H9 (cell line): ENCODE measurements at regions not wholly inside any gene's neighbourhood (a gene's known extent, or its start where the extent isn't known, plus 50 kb on each side); places are given as distances from the start of the nearest gene placed in this dataset.

Experiments
- DNase-seq: peaks from one replicate; pipeline ENCODE4 v3.0.0-alpha.2; 2017
- H2AFZ ChIP-seq: one replicate; pipeline ENCODE4 v1.6.1; 2013; ENCODE audit warnings: mild to moderate bottlenecking, low read length, control low read depth, moderate library complexity
- H2AK5ac ChIP-seq: 2 replicates; pipeline ENCODE4 v1.6.1; 2013; ENCODE audit warnings: low read length, control low read depth, mixed read lengths; ENCODE audit not compliant: insufficient read length
- H2BK120ac ChIP-seq: one replicate; pipeline ENCODE4 v1.6.1; 2013; ENCODE audit warnings: low read depth, mild to moderate bottlenecking, low read length, control low read depth, inconsistent platforms; ENCODE audit not compliant: poor library complexity, severe bottlenecking
- H2BK12ac ChIP-seq: 2 replicates; pipeline ENCODE4 v1.6.1; 2013; ENCODE audit warnings: low read length, control low read depth, mixed read lengths, low read depth; ENCODE audit not compliant: insufficient read length
- H2BK15ac ChIP-seq: 2 replicates; pipeline ENCODE4 v1.6.1; 2013; ENCODE audit warnings: low read depth, low read length, control low read depth
- H2BK20ac ChIP-seq: one replicate; pipeline ENCODE4 v1.6.1; 2013; ENCODE audit warnings: low read depth, mild to moderate bottlenecking, low read length, control low read depth, inconsistent platforms; ENCODE audit not compliant: poor library complexity, severe bottlenecking
- H2BK5ac ChIP-seq: 2 replicates; pipeline ENCODE4 v1.6.1; 2013; ENCODE audit warnings: low read length, control low read depth, mixed read lengths; ENCODE audit not compliant: insufficient read length
- H3K14ac ChIP-seq: 2 replicates; pipeline ENCODE4 v1.6.1; 2013; ENCODE audit warnings: low read length, control low read depth; ENCODE audit not compliant: insufficient read depth
- H3K18ac ChIP-seq: 2 replicates; pipeline ENCODE4 v1.6.1; 2013; ENCODE audit warnings: low read depth, mild to moderate bottlenecking, mixed read lengths, low read length, control low read depth; ENCODE audit not compliant: insufficient read length
- H3K23ac ChIP-seq: 2 replicates; pipeline ENCODE4 v1.6.1; 2013; ENCODE audit warnings: low read length, control low read depth, mixed read lengths, low read depth; ENCODE audit not compliant: insufficient read length
- H3K23me2 ChIP-seq: 2 replicates; pipeline ENCODE4 v1.6.1; 2013; ENCODE audit warnings: low read depth, mild to moderate bottlenecking, mixed read lengths, low read length, control low read depth; ENCODE audit not compliant: insufficient read length, poor library complexity, severe bottlenecking
- H3K27ac ChIP-seq: 2 replicates; pipeline ENCODE4 v1.5.1; 2013; ENCODE audit warnings: low read length, control low read depth, mixed read lengths, low read depth; ENCODE audit not compliant: insufficient read length
- H3K27me3 ChIP-seq: 2 replicates; pipeline ENCODE4 v1.6.1; 2013; ENCODE audit warnings: low read length, control low read depth, inconsistent platforms; ENCODE audit not compliant: insufficient read depth
- H3K4ac ChIP-seq: 2 replicates; pipeline ENCODE4 v1.6.1; 2013; ENCODE audit warnings: low read depth, mild to moderate bottlenecking, control low read depth, inconsistent platforms, low read length, moderate library complexity
- H3K4me1 ChIP-seq: 2 replicates; pipeline ENCODE4 v1.6.1; 2013; ENCODE audit warnings: low read length, control low read depth, inconsistent platforms; ENCODE audit not compliant: insufficient read depth
- H3K4me2 ChIP-seq: 2 replicates; pipeline ENCODE4 v1.6.1; 2013; ENCODE audit warnings: low read length, control low read depth, mixed read lengths; ENCODE audit not compliant: insufficient read length, insufficient read depth
- H3K56ac ChIP-seq: 2 replicates; pipeline ENCODE4 v1.6.1; 2013; ENCODE audit warnings: low read depth, mild to moderate bottlenecking, mixed read lengths, low read length, control low read depth; ENCODE audit not compliant: insufficient read length
- H3K79me1 ChIP-seq: 2 replicates; pipeline ENCODE4 v1.6.1; 2013; ENCODE audit warnings: low read depth, mild to moderate bottlenecking, moderate library complexity, low read length, control low read depth, inconsistent platforms; ENCODE audit not compliant: insufficient read depth, poor library complexity, severe bottlenecking
- H3K79me2 ChIP-seq: 2 replicates; pipeline ENCODE4 v1.6.1; 2013; ENCODE audit warnings: low read length, control low read depth, inconsistent platforms; ENCODE audit not compliant: insufficient read depth
- H3K9ac ChIP-seq: 2 replicates; pipeline ENCODE4 v1.6.1; 2013; ENCODE audit warnings: low read length, control low read depth, mixed read lengths; ENCODE audit not compliant: insufficient read length; ENCODE audit errors: extremely low read depth
- H3K9me3 ChIP-seq: one replicate; pipeline ENCODE4 v1.6.1; 2013; ENCODE audit warnings: low read depth, low read length, inconsistent platforms; ENCODE audit not compliant: control insufficient read depth
- H3T11ph ChIP-seq: one replicate; pipeline ENCODE4 v1.6.1; 2013; ENCODE audit warnings: mild to moderate bottlenecking, low read length, control low read depth, inconsistent platforms
- H4K20me1 ChIP-seq: one replicate; pipeline ENCODE4 v1.6.1; 2013; ENCODE audit not compliant: control insufficient read depth, insufficient read length, insufficient read depth
- H4K5ac ChIP-seq: 2 replicates; pipeline ENCODE4 v1.6.1; 2013; ENCODE audit warnings: low read depth, mild to moderate bottlenecking, mixed read lengths, low read length, control low read depth; ENCODE audit not compliant: insufficient read length
- H4K8ac ChIP-seq: replicated peaks from 2 replicates; pipeline ENCODE4 v1.6.1; 2013; ENCODE audit warnings: low read length, control low read depth, mixed read lengths, low read depth; ENCODE audit not compliant: insufficient read length
- H4K91ac ChIP-seq: 2 replicates; pipeline ENCODE4 v1.6.1; 2013; ENCODE audit warnings: low read depth, mild to moderate bottlenecking, moderate library complexity, mixed read lengths, low read length, control low read depth; ENCODE audit not compliant: insufficient read length
- H3K27ac Mint-ChIP-seq, 3 experiments: 2 replicates in 2 of 3; 3 replicates in 1 of 3; pipeline ENCODE4 v1.8.0; 2020 to 2021; ENCODE audit warnings: mixed read lengths in 3 of 3, mild to moderate bottlenecking in 1 of 3, moderate library complexity in 1 of 3
- H3K27me3 Mint-ChIP-seq: 2 replicates; pipeline ENCODE4 v1.8.0; 2021; ENCODE audit warnings: low read depth, mild to moderate bottlenecking, moderate library complexity, mixed read lengths
- H3K36me3 Mint-ChIP-seq, 3 experiments: 2 replicates in 2 of 3; 3 replicates in 1 of 3; pipeline ENCODE4 v1.8.0; 2020 to 2021; ENCODE audit warnings: low read depth in 3 of 3, mixed read lengths in 3 of 3; ENCODE audit not compliant: insufficient read depth in 1 of 3
- H3K4me1 Mint-ChIP-seq, 2 experiments: 2 replicates each; pipeline ENCODE4 v1.8.0; 2020; ENCODE audit warnings: mixed read lengths in 2 of 2
- H3K4me3 Mint-ChIP-seq, 2 experiments: 2 replicates in 1 of 2; 3 replicates in 1 of 2; pipeline ENCODE4 v1.8.0; 2020 to 2021; ENCODE audit warnings: mild to moderate bottlenecking in 2 of 2, mixed read lengths in 2 of 2, moderate library complexity in 1 of 2
- H3K9me3 Mint-ChIP-seq, 2 experiments: 2 replicates in 1 of 2; 3 replicates in 1 of 2; pipeline ENCODE4 v1.8.0; 2020; ENCODE audit warnings: mild to moderate bottlenecking in 2 of 2, mixed read lengths in 2 of 2, moderate library complexity in 1 of 2
- CTCF ChIP-seq: fragments of 200-600 bp; sonication (generic); conservative IDR thresholded peaks from 3 replicates; pipeline ENCODE4 v1.8.0; 2021; ENCODE audit warnings: antibody characterized with exemption, mild to moderate bottlenecking
- WGBS: extraction: QIAGEN DNeasy Blood & Tissue Kit; methylation state at CpG from one replicate; pipeline ENCODE4 v1.1.7; 2013; ENCODE audit warnings: missing lambda C conversion rate, low lambda C conversion rate, mixed read lengths; ENCODE audit not compliant: insufficient read length; ENCODE audit errors: extremely low coverage; 5-methylcytosine and 5-hydroxymethylcytosine counted together

- Histone ChIP-seq H3K79me2 (no peaks in the 10 kb centered on the region), H3K4ac (no peak overlapping the region), H4K91ac (no peak overlapping the region), H3K79me1 (no peaks in the 10 kb centered on the region), H2BK20ac (no peak overlapping the region), H3K18ac (no peak overlapping the region), H2AFZ (no peak overlapping the region), H3K23me2 (no peaks in the 10 kb centered on the region), H2BK5ac (no peak overlapping the region), H3K23ac (no peak overlapping the region), H3K4me1 (no peaks in the 10 kb centered on the region; the same call in 1 of the 2 replicates), H3K4me2 (no peak overlapping the region), H4K8ac (no peak overlapping the region), H3K27ac (no peak overlapping the region), H3K9me3 (no peaks in the 10 kb centered on the region), H3T11ph (no peak overlapping the region), H4K5ac (no peak overlapping the region), H2BK12ac (no peak overlapping the region), H2BK15ac (no peak overlapping the region), H3K14ac (no peak overlapping the region), H2AK5ac (no peak overlapping the region), H4K20me1 (no peaks in the 10 kb centered on the region), H3K9ac (no peak overlapping the region), H2BK120ac (no peak overlapping the region), H3K27me3 (no peaks in the 10 kb centered on the region), H3K56ac (no peak overlapping the region)
- Mint-ChIP-seq H3K4me3 (no peak overlapping the region), H3K9me3 (no peaks in the 10 kb centered on the region), H3K27me3 (no peaks in the 10 kb centered on the region), H3K4me1 (peaks cover 17 to 20% of the 10 kb centered on the region in 2 experiments), H3K36me3 (peaks cover 0 to 3% (median 0%) of the 10 kb centered on the region in 3 experiments; a peak in 1 of 7 replicates), H3K27ac (no peak overlapping the region)
- no peak for TF ChIP-seq CTCF
- WGBS = no CpG with 5 or more reads among the region's 2 CpGs
- no peak for DNase-seq
Measured at GRCh38 chr4:181684310-181684709, 558.9 kb upstream of the TENM3 start.
